GM21786 (cell line): ENCODE measurements at regions not wholly inside any gene's neighbourhood (a gene's known extent, or its start where the extent isn't known, plus 50 kb on each side); places are given as distances from the start of the nearest gene placed in this dataset.

Experiments used
- ATAC-seq: cut with Tn5 transposase; IDR thresholded peaks from one replicate; pipeline ENCODE4 v1.9.1; 2021; ENCODE audit not compliant: unreplicated experiment

GRCh38 chr9:115209601-115210306 lies 91.8 kb upstream of the TNC start:
- ATAC-seq = peak; percentile 35

- no peak for ATAC-seq
Observed at GRCh38 chr9:115210699-115211098, 92.7 kb upstream of the TNC start.

GRCh38 chr9:115211413-115212124 lies 93.6 kb upstream of the TNC start:
- peak; percentile 67 for ATAC-seq

- ATAC-seq = no peak
Observed at GRCh38 chr9:115212125-115212605, 94.2 kb upstream of the TNC start.

GRCh38 chr9:115212832-115213231 lies 94.9 kb upstream of the TNC start:
- ATAC-seq = peak; percentile 26

- no peak for ATAC-seq
Observed at GRCh38 chr9:115213818-115214334, 95.9 kb upstream of the TNC start.

GRCh38 chr9:115216873-115217272 lies 98.9 kb upstream of the TNC start:
- no peak for ATAC-seq

- no peak for ATAC-seq
Observed at GRCh38 chr9:115220319-115221005, 102.5 kb upstream of the TNC start.

- no peak for ATAC-seq
Observed at GRCh38 chr9:115223471-115223870, 105.5 kb upstream of the TNC start.

GRCh38 chr9:115225459-115226116 lies 107.6 kb upstream of the TNC start:
- no peak for ATAC-seq

GRCh38 chr9:115226152-115226551 lies 108.2 kb upstream of the TNC start:
- no peak for ATAC-seq

- no peak for ATAC-seq
Observed at GRCh38 chr9:115229496-115229895, 111.5 kb upstream of the TNC start.

- ATAC-seq = no peak
Observed at GRCh38 chr9:115230924-115231515, 113.1 kb upstream of the TNC start.

GRCh38 chr9:115232181-115232774 lies 114.3 kb upstream of the TNC start:
- no peak for ATAC-seq

- peak; percentile 87 for ATAC-seq
Observed at GRCh38 chr9:115234094-115234493, 116.1 kb upstream of the TNC start.

- no peak for ATAC-seq
Observed at GRCh38 chr9:115235221-115235620, 117.3 kb upstream of the TNC start.

- no peak for ATAC-seq
Observed at GRCh38 chr9:115237385-115237998, 119.5 kb upstream of the TNC start.

- no peak for ATAC-seq
Observed at GRCh38 chr9:115240676-115241075, 122.7 kb upstream of the TNC start.

- no peak for ATAC-seq
Observed at GRCh38 chr9:115241641-115242040, 123.7 kb upstream of the TNC start.

GRCh38 chr9:115249488-115249887 lies 131.5 kb upstream of the TNC start:
- ATAC-seq = no peak
